Eye (tissue), 1 donor: ENCODE measurements at regions not wholly inside any gene's neighbourhood (a gene's known extent, or its start where the extent isn't known, plus 50 kb on each side); places are given as distances from the start of the nearest gene placed in this dataset.
"Not testable (repeated sequence)": the region's sequence is repeated elsewhere in the genome, so short reads cannot be mapped to it uniquely, and the experiment has no call there.

Experiments
- DNase-seq: peaks from one replicate; pipeline ENCODE4 v3.0.0-alpha.2; 2015

DNA sequence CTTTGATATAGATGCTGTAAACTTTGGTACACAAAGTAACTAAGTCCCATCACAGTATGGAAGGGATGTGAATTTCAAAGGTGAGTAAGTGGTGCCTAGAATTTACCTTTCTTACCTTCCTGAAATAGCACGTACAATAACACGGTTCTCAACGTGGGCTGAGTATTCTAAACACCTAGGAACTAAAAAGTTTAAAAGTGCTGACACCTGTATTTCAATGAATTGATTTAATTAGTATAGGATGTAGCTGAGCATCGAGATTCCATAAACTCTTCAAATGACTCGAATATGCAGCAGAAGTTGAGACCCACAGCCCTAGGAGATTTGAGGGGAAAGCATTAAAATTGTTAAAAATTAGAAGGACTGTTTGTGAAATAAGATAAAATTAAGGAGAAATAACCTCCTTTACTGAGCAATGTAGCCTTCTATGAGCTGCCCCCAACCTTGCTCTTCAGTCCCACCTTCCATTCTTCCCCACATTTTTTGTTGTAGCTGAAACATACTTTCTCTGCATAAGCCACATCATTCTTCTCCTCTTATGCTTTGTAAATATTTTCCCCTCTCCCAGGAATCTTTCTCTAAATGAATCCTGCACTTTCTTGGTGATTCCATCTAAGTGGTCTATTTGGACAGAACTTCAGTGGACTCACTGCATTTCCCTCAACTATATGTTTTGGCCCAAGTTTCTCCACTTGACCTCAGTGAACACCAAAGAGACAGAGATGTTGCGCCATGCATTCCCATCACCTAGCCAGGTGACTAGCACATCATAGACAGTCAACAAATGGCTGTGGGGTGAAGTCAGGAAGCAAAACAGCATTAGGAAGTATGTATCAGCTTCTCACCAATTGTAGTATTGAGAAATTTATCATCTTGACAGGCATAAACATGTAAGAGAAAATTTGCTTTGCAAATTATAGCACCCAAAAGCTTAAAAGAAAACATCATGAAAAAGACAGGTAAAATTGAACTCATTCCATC lies 156.5 kb upstream of the TAS2R1 start:
- DNase-seq, result no peak

GRCh38 chr5:9785751-9786150 lies 155.6 kb upstream of the TAS2R1 start:
- DNase-seq, result no peak

- no peak for DNase-seq
Observed at GRCh38 chr5:9784231-9784630, 154.1 kb upstream of the TAS2R1 start.

- no peak for DNase-seq
Observed at GRCh38 chr5:9782826-9783560, 152.8 kb upstream of the TAS2R1 start.

DNA sequence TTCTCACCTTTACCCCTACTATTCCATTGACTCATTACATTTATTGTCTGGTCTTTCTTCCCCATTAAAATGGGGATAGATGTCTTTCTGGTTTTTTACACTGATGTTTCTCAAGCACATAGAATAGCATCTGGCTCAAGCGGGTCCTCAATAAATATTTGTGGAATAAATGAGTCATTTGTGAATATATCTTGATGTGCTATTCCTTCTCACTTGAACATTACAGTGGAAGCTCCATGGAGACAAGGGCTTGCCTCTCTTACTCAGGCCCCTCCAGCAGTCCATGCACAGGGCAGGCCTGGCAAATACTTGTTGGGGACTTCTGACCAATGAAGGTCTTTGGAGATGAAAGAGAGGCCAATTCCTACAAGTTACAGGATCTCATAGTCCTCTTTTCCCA lies 151.7 kb upstream of the TAS2R1 start:
- no peak for DNase-seq

DNA sequence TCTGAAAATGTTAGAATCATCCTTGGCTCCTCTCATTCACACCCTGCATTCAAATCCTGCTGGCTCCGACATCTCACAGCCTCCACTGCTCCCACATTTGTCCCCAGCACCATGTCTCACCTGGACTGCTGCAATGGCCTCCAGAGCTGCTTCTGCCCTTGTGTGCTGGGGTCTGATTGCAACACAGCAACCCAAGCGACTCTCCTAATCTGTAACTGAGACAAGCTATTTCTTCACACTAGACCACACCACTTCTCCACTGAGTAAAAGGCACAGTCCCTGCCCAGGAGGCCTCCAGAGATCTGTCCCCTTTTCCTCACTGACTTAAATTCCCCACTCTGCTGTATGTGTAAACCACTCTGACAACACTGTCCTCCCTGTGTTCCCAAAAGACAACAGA lies 151.1 kb upstream of the TAS2R1 start:
- DNase-seq, result no peak

DNA sequence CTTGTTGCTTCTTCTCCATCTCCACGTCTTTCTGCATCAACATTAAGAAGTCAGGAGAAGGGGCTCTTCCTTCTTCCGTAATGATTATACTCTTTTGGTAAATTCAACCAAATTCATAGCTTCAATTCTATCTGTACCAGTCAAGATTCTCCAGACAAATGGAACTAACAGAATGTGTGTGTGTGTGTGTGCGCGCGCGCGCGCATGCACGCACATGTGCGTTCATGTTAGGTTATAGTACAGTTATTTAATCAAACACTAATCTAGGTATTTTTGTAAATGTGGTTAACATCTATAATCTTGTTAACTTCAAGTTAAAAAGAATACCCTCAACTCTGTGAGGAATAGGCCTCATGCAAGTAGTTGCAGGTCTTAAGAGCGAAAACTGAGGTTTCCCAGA lies 150.3 kb upstream of the TAS2R1 start:
- no peak for DNase-seq

GRCh38 chr5:9776525-9776924 lies 146.4 kb upstream of the TAS2R1 start:
- DNase-seq, result no peak

GRCh38 chr5:9775339-9775738 lies 145.2 kb upstream of the TAS2R1 start:
- DNase-seq, result no peak

DNA sequence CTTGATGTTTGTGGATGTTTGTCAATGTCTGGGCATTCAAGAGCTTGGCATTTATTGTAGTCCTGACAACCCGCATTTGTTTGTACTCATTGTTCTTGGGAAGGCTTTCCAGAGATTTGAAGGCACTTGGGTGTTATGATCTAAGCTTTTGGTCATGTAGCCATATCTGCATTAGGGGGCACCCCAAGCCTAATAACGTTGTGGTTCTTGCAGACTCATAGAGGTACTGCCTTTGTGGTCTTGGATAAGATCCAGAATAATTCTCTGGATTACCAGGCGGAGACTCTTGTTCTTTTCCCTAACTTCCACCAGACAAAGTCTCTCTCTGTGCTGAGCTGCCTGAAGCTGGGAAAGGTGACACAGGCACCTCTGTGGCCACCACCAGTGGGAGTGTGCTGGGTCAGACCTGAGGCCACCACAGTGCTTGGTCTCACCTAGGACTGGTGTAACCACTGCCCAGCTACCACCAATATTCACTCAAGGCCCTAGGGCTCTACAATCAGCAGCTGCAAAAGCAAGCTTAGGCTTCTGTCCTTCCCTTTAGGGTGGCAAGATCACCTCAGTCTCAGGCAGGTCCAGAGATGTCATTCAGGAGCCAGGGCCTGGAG lies 144.4 kb upstream of the TAS2R1 start:
- DNase-seq, result no peak

- DNase-seq, result no peak
Observed at GRCh38 chr5:9771079-9771478, 140.9 kb upstream of the TAS2R1 start.

- no peak for DNase-seq
Observed at GRCh38 chr5:9766581-9766980, 136.4 kb upstream of the TAS2R1 start.

DNA sequence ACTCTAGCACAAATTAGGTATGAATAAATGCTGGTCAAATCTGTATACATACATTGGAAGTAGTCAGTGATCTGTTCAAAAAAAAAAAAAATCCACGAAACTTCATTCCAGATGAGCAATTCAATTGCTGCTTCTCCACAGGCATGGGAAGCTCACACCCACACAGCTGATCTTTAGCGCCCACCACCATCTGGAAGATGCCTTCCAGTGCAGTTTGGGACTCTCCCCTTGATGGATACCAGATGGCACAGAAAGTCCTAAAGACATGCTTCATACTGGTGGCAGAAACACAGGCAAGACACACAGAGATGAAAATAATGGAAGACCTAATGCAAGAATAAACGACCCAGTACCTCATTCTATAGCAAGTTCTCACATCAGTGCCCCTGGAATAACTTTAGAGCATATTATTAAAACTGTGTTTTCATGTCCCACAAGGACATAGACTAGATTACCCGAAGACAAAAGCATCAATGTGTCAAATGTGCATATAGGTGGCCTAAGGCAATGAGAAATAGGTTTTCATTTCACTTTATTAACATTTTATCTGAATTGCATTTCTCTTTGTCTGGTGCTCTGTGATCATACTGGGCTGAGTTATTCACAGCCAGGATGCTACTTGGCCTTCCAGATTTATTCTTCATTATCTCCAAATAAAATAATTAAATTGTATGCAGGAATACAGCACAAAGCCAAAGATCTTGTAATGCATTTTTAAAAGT lies 135.4 kb upstream of the TAS2R1 start:
- DNase-seq, result peak; percentile 21

- DNase-seq, result no peak
Observed at GRCh38 chr5:9761706-9762105, 131.6 kb upstream of the TAS2R1 start.

GRCh38 chr5:9752670-9753069 lies 122.5 kb upstream of the TAS2R1 start:
- not testable (repeated sequence) for DNase-seq

DNA sequence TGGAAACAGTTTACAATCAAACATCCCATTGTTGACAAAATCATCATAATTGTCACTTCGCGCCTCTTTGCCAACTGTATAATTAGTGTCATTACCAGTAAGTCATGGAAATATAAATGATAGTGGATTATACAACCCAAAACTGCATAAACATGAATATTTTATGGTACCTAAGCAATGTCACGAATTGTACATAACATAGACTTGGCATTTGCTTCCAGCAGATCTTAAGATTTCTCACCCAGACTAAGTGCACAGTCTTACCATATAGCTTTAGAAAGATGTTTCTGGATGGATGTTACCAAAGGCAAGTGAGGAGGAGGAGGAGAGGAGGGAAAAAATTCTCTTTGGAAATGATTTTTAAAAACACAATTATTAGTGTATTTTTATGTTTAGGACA lies 113.4 kb upstream of the TAS2R1 start:
- DNase-seq, result no peak

DNA sequence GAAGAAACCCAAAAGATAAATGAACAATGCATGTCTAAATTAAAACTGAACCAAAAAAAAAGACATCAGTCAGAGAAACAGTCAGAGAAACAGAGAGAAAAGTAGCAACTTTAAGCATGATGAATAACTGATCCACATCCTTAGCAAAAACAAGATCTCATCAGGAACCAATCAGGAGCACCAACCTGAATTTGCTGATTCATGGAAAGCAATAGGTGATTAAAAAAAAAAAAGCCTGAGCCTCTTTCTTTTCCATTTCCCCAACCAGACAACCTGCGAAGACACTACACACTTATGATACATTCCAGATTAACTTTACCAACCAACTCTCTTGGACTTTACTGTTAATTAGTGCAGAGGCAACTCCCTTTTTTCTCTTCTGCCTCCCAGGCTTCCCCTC lies 112.7 kb upstream of the TAS2R1 start:
- no peak for DNase-seq

DNA sequence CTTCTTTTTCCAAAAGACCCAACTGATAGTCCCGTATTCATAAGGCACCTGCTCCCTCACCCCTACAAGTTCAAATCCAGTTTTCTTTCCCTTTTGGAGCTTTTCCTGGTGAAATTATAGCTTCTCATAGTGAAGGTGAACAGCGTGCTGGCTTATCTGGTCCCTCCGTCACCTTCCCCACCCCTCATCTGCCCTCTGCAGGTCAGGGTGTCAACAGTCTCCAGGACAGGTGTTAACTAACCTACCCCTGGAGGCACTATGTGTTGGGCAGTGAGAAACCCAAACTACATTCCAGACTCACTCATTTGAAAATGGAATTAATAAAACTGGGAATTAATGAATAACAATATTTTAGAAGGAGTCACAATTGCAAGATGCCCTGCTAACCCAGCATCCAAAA lies 109.0 kb upstream of the TAS2R1 start:
- no peak for DNase-seq

DNA sequence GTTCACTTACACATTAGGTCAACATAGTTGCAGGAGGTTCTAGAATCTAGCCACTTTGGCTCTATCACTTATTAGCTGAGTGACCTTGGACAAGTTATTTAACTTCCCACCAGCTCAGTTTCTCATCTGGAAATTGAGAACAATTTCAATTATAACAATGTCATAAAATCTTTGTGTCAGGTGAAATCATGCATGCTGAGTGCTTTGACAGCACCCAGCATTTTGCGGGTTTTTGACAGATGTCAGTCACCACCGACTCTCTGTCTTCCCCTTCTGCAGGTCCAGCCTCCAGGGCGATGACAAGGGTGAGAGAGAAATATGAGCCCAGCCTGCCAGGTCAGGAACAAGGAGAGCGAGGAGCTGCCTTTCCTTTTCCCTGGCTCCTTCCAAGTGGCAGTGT lies 107.1 kb upstream of the TAS2R1 start:
- DNase-seq, result no peak

GRCh38 chr5:9733486-9733885 lies 103.3 kb upstream of the TAS2R1 start:
- no peak for DNase-seq

DNA sequence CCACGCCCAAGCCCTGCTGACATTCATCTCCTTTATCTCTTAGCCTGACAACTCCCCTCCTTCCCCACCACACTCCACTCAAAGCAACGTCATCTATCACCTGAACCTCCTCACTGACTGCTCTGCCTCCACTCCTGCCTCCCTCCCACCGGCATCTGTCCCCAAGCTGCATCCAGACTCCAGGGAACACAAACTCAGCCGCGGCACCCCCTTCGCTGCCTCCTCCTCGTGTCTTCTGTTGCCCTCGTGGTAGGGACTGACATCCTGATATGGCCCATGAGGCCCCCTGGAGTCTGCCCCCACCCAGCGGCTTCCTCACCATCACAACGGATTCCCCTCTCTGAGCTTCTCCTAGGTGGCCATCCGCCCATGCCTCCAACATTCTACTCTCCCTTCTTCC lies 101.0 kb upstream of the TAS2R1 start:
- no peak for DNase-seq

- no peak for DNase-seq
Observed at GRCh38 chr5:9728261-9728660, 98.1 kb upstream of the TAS2R1 start.

DNA sequence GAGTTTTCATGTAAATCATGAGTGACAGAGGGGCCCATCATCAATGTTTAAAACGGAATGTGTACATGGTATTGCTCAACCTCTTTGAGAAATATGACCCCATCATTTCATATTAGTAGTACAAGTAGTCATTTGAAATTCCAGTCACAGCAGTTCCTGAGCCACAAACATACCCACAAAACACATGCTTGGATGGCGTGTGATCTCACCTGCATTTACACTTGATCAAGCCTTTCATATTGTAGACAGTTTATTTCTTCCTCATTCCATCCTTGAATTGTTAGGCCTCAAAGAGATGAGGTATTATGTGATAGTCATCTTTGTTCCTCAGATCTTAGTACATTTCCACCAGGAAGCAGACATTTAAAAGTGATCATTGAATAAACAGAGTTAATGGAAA lies 96.8 kb upstream of the TAS2R1 start:
- no peak for DNase-seq
